Adrenal gland (tissue), 9 donors: ENCODE measurements at regions not wholly inside any gene's neighbourhood (a gene's known extent, or its start where the extent isn't known, plus 50 kb on each side); places are given as distances from the start of the nearest gene placed in this dataset.

Experiments used
- DNase-seq, 7 donors: peaks; one replicate each; pipeline ENCODE4 v3.0.0-alpha.2; 2019 to 2020
- H3K27ac ChIP-seq, 5 donors: fragments of 200-600 bp; sonication (generic) in 4 of 5; 1 replicate in 3 of 5; 2 replicates in 2 of 5; pipeline versions ENCODE4 v1.5.1 to v1.8.0; 2016 to 2020; ENCODE audit warnings: mild to moderate bottlenecking in 1 of 5
- H3K27me3 ChIP-seq: fragments of 200-600 bp; 2 replicates; pipeline ENCODE4 v1.8.0; 2021
- H3K36me3 ChIP-seq, 2 donors: fragments of 200-600 bp; replicated peaks in 1 of 2; 1 replicate in 1 of 2; 2 replicates in 1 of 2; pipeline versions ENCODE4 v1.5.1 to v1.8.0; 2018 to 2022
- H3K4me1 ChIP-seq, 2 donors: fragments of 200-600 bp; replicated peaks in 1 of 2; 1 replicate in 1 of 2; 2 replicates in 1 of 2; pipeline versions ENCODE4 v1.5.1 to v1.8.0; 2018 to 2021
- H3K4me3 ChIP-seq, 4 donors: fragments of 200-600 bp; sonication (generic) in 3 of 4; one replicate each; pipeline ENCODE4 v1.5.1; 2016 to 2018
- H3K9me3 ChIP-seq, 3 donors: fragments of 200-600 bp; sonication (generic) in 1 of 3; replicated peaks in 1 of 3; 1 replicate in 2 of 3; 2 replicates in 1 of 3; pipeline versions ENCODE4 v1.5.1 to v1.8.0; 2016 to 2021
- CTCF ChIP-seq, 6 experiments: fragments of 450-650 bp in 4 of 6; fragments of 200-600 bp in 2 of 6; sonication (generic) in 1 of 6; IDR thresholded peaks; 1 replicate in 5 of 6; 2 replicates in 1 of 6; pipeline versions ENCODE4 v1.5.1 to v1.8.0; 2016 to 2021; ENCODE audit warnings: antibody characterized with exemption in 6 of 6, mild to moderate bottlenecking in 2 of 6, moderate library complexity in 1 of 6
- POLR2A ChIP-seq, 2 donors: fragments of 450-650 bp; IDR thresholded peaks; one replicate each; pipeline ENCODE4 v1.6.1; 2017; ENCODE audit warnings: antibody characterized with exemption in 2 of 2, mild to moderate bottlenecking in 2 of 2, moderate library complexity in 1 of 2
- WGBS, 4 donors: extraction: QIAGEN DNeasy Blood & Tissue Kit in 2 of 4; methylation state at CpG; one replicate each; pipeline versions ENCODE4 v1.1.5 to v1.1.7; 2013 to 2017; 5-methylcytosine and 5-hydroxymethylcytosine counted together
- intact Hi-C, 2 donors: fragments of 100-400 bp; cut with DNase I; formaldehyde crosslinking; loops; one replicate each; pipeline versions ENCODE4 v1.14.1 to v1.15.0; 2022 to 2023
- donor health status: healthy with polysubstance abuse.
- donor health status: Bipolar disorder and iron deficiency.
- donor health status: DM: yes; HTN: yes; CAD: no.
- donor health status: DM: no; HTN: no; CAD: no.
- donor health status: DM: no; HTN: no; CAD: no.

DNA sequence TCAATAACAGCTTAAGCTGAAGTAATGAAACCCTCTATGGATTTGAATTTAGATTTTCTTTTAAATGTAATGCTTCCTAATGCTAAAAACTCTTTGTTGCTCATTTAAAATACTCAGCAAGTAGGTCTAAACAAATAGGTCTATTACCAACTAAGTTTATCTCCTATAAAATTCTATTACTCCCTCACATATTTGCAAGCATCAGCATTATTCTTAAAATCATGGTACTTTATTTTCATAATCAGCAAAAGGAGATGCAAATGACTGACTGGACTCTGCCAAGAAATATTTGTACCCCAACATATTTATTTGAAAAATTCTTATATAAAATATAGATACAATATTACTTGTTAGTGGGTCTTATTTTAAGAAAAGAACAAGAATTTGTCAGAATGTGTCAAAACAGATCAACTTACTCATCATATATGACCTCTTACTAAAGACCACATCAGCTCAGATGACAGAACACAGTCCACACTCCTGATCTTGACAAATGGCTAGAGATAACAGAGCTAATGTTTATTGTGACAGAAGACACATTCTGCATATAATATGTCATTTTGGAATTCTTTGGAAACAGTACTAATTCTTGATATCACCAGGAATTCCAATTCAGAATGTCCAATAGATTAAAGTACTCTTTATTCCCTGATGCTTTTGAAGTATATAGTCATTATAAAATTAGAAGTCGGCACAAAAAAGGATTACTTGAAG is 704.6 kb upstream of the PCDH9 start:
- no peaks in the 10 kb centered on the region for H3K9me3 ChIP-seq

DNA sequence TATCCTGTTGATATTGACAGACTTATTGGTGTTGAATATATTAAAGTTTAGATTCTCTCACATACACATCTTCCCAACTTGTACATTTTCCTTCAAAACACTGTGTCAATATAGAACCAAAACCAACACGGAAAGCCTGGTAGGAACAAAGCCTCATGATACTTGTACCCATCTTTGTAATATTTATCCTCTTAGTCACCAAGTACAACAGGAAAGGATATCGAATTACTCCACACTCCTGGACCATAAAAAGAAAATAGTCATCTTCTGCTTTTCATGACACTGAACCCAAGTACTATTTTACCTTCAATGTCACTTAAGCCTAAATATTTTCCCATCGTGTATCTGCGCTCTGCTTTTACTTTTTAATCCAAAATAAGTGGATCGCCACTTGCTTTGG is 702.9 kb upstream of the PCDH9 start:
- TF ChIP-seq CTCF (IDR thresholded peaks at IDR 0.05) (no peak), POLR2A (IDR thresholded peaks at IDR 0.05) (no peak)
- intact Hi-C loops, result no loop called here
- H3K4me3 ChIP-seq, result no peak overlapping the region
- H3K4me1 ChIP-seq, result no peaks in the 10 kb centered on the region
- DNase-seq, result no peak
- no peaks in the 10 kb centered on the region for H3K9me3 ChIP-seq
- WGBS, 4 donors, result 82 to 91% (median 83%) methylated on average over 5 of the region's 5 CpGs
- H3K27me3 ChIP-seq, result no peaks in the 10 kb centered on the region
- H3K27ac ChIP-seq, result no peak overlapping the region
- H3K36me3 ChIP-seq, result no peaks in the 10 kb centered on the region

More for the DNA sequence above, 704.6 kb upstream of the PCDH9 start:
- Histone ChIP-seq H3K4me3 (no peak overlapping the region), H3K4me1 (no peaks in the 10 kb centered on the region), H3K36me3 (no peaks in the 10 kb centered on the region), H3K27me3 (no peaks in the 10 kb centered on the region), H3K27ac (no peak overlapping the region)
- 50 to 61% (median 57%) methylated on average over 1 of the region's 1 CpG for WGBS, 4 donors
- no peak for DNase-seq
- no peak for TF ChIP-seq POLR2A (IDR thresholded peaks at IDR 0.05)
- TF ChIP-seq CTCF (IDR thresholded peaks at IDR 0.05), result no peak
- intact Hi-C loops, result no loop called here

GRCh38 chr13:67917291-67917987 is 687.3 kb upstream of the PCDH9 start:
- H3K27ac ChIP-seq, result no peak overlapping the region
- H3K9me3 ChIP-seq, result no peaks in the 10 kb centered on the region
- no peak for DNase-seq
- no peaks in the 10 kb centered on the region for H3K4me1 ChIP-seq
- intact Hi-C loops, result no loop called here
- 44 to 50% (median 47%) methylated on average over 5 of the region's 5 CpGs for WGBS, 4 donors
- TF ChIP-seq POLR2A (IDR thresholded peaks at IDR 0.05), result no peak
- TF ChIP-seq CTCF (IDR thresholded peaks at IDR 0.05), result no peak
- H3K27me3 ChIP-seq, result no peaks in the 10 kb centered on the region
- H3K36me3 ChIP-seq, result no peaks in the 10 kb centered on the region
- no peak overlapping the region for H3K4me3 ChIP-seq

- no peaks in the 10 kb centered on the region for H3K36me3 ChIP-seq
- no peaks in the 10 kb centered on the region for H3K4me1 ChIP-seq
- intact Hi-C loops, result no loop called here
- H3K9me3 ChIP-seq, result no peaks in the 10 kb centered on the region
- TF ChIP-seq POLR2A (IDR thresholded peaks at IDR 0.05), result no peak
- TF ChIP-seq CTCF (IDR thresholded peaks at IDR 0.05), result no peak
- DNase-seq, result no peak
- no peaks in the 10 kb centered on the region for H3K27me3 ChIP-seq
- H3K27ac ChIP-seq, result no peak overlapping the region
- 70 to 79% (median 76%) methylated on average over 1 of the region's 1 CpG for WGBS, 4 donors
- no peak overlapping the region for H3K4me3 ChIP-seq
Measured at GRCh38 chr13:67916650-67917049, 686.5 kb upstream of the PCDH9 start.
